Lower leg skin (tissue), 3 donors: ENCODE measurements at regions not wholly inside any gene's neighbourhood (a gene's known extent, or its start where the extent isn't known, plus 50 kb on each side); places are given as distances from the start of the nearest gene placed in this dataset.

Experiments used
- POLR2A ChIP-seq, 2 donors: fragments of 450-650 bp; IDR thresholded peaks; one replicate each; pipeline ENCODE4 v1.6.1; 2016 to 2017; ENCODE audit warnings: antibody characterized with exemption in 2 of 2, mild to moderate bottlenecking in 1 of 2, moderate library complexity in 1 of 2
- TF ChIP-seq, protein P1 (sequence below), 3 donors: fragments of 450-650 bp; IDR thresholded peaks; one replicate each; pipeline ENCODE4 v1.5.1; 2016; ENCODE audit warnings: antibody characterized with exemption in 3 of 3, mild to moderate bottlenecking in 3 of 3, moderate library complexity in 2 of 3

DNA sequence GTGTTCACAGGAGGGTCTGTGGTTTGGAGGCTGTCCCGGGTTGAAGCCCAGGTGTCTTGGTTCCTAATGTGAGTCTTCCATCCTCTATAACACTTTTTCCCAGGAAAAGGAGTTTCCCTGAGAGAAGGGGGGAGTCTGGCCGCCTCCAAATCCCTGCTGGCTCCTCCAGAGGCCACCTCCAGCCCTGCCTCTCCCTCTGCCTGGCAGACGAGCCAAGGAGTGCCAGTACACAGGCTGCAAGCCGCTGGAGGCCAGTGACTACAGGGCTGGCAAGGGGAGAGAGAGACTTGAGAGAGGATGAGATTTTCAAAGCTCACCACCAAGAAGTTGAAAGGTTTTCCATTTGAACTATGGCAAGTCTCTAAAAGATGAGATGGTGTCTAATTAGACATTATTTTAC, 154.2 kb upstream of the ID2 start:
- TF ChIP-seq, protein P1, sequence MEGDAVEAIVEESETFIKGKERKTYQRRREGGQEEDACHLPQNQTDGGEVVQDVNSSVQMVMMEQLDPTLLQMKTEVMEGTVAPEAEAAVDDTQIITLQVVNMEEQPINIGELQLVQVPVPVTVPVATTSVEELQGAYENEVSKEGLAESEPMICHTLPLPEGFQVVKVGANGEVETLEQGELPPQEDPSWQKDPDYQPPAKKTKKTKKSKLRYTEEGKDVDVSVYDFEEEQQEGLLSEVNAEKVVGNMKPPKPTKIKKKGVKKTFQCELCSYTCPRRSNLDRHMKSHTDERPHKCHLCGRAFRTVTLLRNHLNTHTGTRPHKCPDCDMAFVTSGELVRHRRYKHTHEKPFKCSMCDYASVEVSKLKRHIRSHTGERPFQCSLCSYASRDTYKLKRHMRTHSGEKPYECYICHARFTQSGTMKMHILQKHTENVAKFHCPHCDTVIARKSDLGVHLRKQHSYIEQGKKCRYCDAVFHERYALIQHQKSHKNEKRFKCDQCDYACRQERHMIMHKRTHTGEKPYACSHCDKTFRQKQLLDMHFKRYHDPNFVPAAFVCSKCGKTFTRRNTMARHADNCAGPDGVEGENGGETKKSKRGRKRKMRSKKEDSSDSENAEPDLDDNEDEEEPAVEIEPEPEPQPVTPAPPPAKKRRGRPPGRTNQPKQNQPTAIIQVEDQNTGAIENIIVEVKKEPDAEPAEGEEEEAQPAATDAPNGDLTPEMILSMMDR (IDR thresholded peaks at IDR 0.05), result no peak
- no peak for TF ChIP-seq POLR2A (IDR thresholded peaks at IDR 0.05)
